Activated CD4-positive, alpha-beta T cell treated with anti-CD3 and anti-CD28 coated beads, Interleukin-2, amount 10 ng/mL, durations not matched to agents 24 days and 14 days (primary cell): ENCODE measurements at regions not wholly inside any gene's neighbourhood (a gene's known extent, or its start where the extent isn't known, plus 50 kb on each side); places are given as distances from the start of the nearest gene placed in this dataset.
"Not testable (repeated sequence)": the region's sequence is repeated elsewhere in the genome, so short reads cannot be mapped to it uniquely, and the experiment has no call there.

Experiments
- DNase-seq: peaks from one replicate; pipeline ENCODE4 v3.0.0; 2022
- H3K27ac Mint-ChIP-seq: one replicate; pipeline ENCODE4 v1.8.0; 2022; ENCODE audit warnings: mild to moderate bottlenecking, mixed read lengths
- H3K27me3 Mint-ChIP-seq: one replicate; pipeline ENCODE4 v1.8.0; 2022; ENCODE audit warnings: mixed read lengths
- H3K36me3 Mint-ChIP-seq: one replicate; pipeline ENCODE4 v1.8.0; 2022; ENCODE audit warnings: low read depth, mild to moderate bottlenecking, mixed read lengths
- H3K4me1 Mint-ChIP-seq: one replicate; pipeline ENCODE4 v1.8.0; 2021; ENCODE audit warnings: mixed read lengths
- H3K4me3 Mint-ChIP-seq: one replicate; pipeline ENCODE4 v1.8.0; 2022; ENCODE audit warnings: mild to moderate bottlenecking, moderate library complexity, mixed read lengths
- H3K9me3 Mint-ChIP-seq: one replicate; pipeline ENCODE4 v1.8.0; 2021; ENCODE audit warnings: mixed read lengths
- intact Hi-C: fragments of 100-400 bp; cut with micrococcal nuclease; formaldehyde crosslinking; loops from one replicate; pipeline ENCODE4 v1.15.1; 2023

DNA sequence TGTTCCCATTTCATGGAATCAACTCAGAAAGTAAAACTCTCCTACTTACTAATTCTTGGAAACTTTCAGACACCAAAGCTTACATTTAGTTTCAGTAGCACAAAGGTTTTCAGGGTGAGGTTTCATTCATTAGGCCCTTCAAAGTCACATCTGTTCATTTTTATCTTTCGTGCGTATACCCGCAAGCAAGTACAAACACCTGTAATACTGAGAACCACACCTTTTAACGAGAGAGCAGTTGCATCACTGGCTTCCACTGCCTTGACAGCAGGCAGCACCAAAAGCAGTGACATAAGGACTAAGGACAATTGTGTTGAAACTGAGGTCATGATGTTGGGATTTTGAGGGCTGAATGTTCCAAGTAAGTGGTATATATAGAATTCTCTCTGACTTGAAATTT is 60.5 kb downstream of the GOLGA6L22 start:
- intact Hi-C loops, H3K4me1 Mint-ChIP-seq, H3K9me3 Mint-ChIP-seq, H3K36me3 Mint-ChIP-seq, H3K27me3 Mint-ChIP-seq, H3K27ac Mint-ChIP-seq, H3K4me3 Mint-ChIP-seq: not testable (repeated sequence)
- DNase-seq, result peak; percentile 15

DNA sequence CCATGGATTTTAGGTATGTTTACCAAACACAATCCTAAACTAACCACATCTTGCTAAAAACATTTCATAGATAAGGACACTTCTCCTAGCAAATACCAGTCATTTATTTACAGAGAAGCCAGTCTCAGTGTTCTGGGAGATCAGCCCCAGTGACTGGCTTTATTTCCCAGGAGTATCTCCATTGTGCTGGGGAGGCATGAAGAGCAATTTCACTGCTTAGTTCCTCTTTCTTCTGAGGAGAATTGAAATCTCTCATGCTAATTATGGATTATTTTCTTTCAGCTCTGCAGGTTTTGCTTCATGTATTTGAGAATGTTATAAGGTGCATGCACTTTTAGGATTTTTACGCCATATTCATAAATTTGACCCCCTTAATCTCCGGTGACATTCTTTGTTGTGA is 67.8 kb downstream of the GOLGA6L22 start:
- intact Hi-C loops, H3K27me3 Mint-ChIP-seq, H3K27ac Mint-ChIP-seq, H3K9me3 Mint-ChIP-seq, H3K4me1 Mint-ChIP-seq, DNase-seq, H3K4me3 Mint-ChIP-seq, H3K36me3 Mint-ChIP-seq: not testable (repeated sequence)

DNA sequence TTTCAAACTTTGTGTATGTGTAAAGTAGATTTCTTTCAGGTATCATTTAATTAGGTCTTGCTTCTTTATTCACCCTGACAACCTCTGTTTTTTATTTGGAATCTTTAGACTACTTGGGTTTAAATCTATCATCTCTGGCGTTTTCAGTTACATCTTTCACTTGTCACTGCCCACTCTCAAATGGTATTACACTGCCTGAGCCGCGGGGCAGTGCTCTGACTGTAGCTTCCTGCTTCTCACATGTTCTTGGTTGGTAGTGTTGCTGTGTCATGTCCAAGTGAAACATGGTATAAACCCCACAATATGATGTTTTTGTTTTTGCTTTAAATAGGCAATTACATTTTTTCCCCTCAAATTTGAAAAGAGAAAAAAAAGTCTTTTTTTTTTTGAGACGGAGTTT is 68.3 kb downstream of the GOLGA6L22 start:
- not testable (repeated sequence) for DNase-seq, H3K27me3 Mint-ChIP-seq

DNA sequence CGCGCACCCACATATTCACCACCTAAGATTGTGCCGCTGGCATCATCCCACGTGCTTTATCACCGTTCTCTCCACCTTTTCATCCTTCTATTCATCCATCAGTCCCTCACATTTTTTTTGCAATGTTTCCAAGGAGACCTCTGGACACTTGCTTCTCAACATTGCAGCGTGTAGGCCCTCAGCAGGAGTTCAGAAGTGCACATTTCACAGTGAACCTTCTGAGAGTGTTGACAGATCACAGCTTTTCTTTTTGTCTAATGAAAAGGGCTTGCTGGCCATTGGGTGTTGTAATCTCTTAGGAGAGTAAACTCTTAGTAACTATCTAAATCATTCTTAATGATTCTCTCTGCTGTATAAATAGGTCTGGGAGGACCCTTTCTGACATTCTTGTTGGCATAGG is 70.5 kb downstream of the GOLGA6L22 start:
- H3K9me3 Mint-ChIP-seq, H3K27me3 Mint-ChIP-seq, H3K27ac Mint-ChIP-seq, H3K36me3 Mint-ChIP-seq, H3K4me1 Mint-ChIP-seq, intact Hi-C loops, DNase-seq, H3K4me3 Mint-ChIP-seq: not testable (repeated sequence)

More for the DNA sequence above, 68.3 kb downstream of the GOLGA6L22 start:
- H3K4me3 Mint-ChIP-seq, H3K27ac Mint-ChIP-seq, intact Hi-C loops, H3K9me3 Mint-ChIP-seq, H3K36me3 Mint-ChIP-seq, H3K4me1 Mint-ChIP-seq: not testable (repeated sequence)

- intact Hi-C loops, H3K9me3 Mint-ChIP-seq, DNase-seq, H3K4me1 Mint-ChIP-seq, H3K27ac Mint-ChIP-seq, H3K36me3 Mint-ChIP-seq, H3K4me3 Mint-ChIP-seq, H3K27me3 Mint-ChIP-seq: not testable (repeated sequence)
Observed at GRCh38 chr15:22559701-22560100, 101.0 kb downstream of the GOLGA6L22 start.

DNA sequence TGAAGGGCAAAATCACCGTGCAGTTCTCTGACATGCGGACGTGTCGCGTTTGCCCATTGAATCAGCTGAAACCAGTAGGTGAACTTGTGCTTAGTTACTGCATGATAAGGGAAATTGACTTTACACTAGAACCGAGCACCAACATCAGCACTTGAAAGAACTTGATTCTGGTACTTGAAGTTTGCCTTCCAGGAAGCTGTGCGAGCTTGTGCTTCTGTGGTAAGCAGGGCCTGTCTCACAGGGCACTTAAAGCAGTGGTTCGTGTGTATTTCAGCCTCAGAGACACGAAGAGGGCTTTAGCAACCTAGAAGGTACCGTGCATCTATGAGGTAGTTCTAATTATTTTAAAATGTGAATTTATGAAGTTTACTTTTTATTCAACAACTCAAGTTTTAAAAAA is 103.0 kb downstream of the GOLGA6L22 start:
- H3K27me3 Mint-ChIP-seq, H3K4me3 Mint-ChIP-seq, H3K4me1 Mint-ChIP-seq, intact Hi-C loops, H3K27ac Mint-ChIP-seq, H3K36me3 Mint-ChIP-seq, H3K9me3 Mint-ChIP-seq, DNase-seq: not testable (repeated sequence)

DNA sequence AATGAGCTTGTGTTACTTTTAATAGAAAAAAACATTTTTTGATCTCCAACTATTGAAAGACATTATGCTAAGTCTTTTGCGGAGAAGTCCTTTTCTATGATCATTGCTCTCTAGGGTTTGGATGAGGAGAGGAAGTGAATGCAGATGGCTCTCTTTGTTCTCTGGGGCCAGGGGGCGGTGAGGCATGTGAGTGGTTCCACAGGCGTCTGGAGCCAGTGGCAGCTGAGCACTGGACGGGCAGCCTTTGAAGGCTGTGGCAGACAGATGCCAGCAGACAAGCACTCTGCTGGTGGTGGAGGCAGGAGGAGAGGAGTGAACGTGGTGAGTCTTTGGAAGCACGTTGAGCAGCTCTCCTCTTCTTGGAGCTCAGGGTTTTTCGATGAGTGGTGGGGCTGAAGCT is 107.8 kb downstream of the GOLGA6L22 start:
- H3K27me3 Mint-ChIP-seq, H3K4me1 Mint-ChIP-seq, DNase-seq, H3K27ac Mint-ChIP-seq, H3K4me3 Mint-ChIP-seq, intact Hi-C loops, H3K36me3 Mint-ChIP-seq, H3K9me3 Mint-ChIP-seq: not testable (repeated sequence)

- DNase-seq, H3K4me1 Mint-ChIP-seq, H3K4me3 Mint-ChIP-seq, H3K27me3 Mint-ChIP-seq, intact Hi-C loops, H3K9me3 Mint-ChIP-seq, H3K27ac Mint-ChIP-seq, H3K36me3 Mint-ChIP-seq: not testable (repeated sequence)
Observed at GRCh38 chr15:22569486-22569885, 110.8 kb downstream of the GOLGA6L22 start.

- H3K9me3 Mint-ChIP-seq, H3K27ac Mint-ChIP-seq, H3K4me1 Mint-ChIP-seq, H3K4me3 Mint-ChIP-seq, H3K27me3 Mint-ChIP-seq, DNase-seq, intact Hi-C loops, H3K36me3 Mint-ChIP-seq: not testable (repeated sequence)
Observed at GRCh38 chr15:22572152-22572735, 113.5 kb downstream of the GOLGA6L22 start.

DNA sequence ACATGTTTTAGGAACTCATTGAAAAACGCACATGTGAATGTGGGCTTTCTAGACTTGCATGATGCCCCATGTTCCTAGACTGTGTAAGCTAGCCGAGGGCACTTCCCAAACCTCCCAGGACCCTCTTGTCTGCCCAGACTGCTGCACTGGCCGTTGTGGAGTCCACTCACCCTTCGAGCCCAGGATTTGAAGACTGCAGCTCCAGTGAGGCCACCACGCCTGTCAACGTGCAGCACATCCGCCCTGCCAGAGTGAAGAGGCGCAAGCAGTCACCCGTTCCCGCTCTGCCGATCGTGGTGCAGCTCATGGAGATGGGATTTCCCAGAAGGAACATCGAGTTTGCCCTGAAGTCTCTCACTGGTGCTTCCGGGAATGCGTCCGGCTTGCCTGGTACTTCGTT is 114.1 kb downstream of the GOLGA6L22 start:
- DNase-seq, H3K27me3 Mint-ChIP-seq, H3K4me3 Mint-ChIP-seq, intact Hi-C loops, H3K9me3 Mint-ChIP-seq, H3K36me3 Mint-ChIP-seq, H3K27ac Mint-ChIP-seq, H3K4me1 Mint-ChIP-seq: not testable (repeated sequence)

- intact Hi-C loops, H3K4me3 Mint-ChIP-seq, H3K27me3 Mint-ChIP-seq, H3K27ac Mint-ChIP-seq, DNase-seq, H3K4me1 Mint-ChIP-seq, H3K36me3 Mint-ChIP-seq, H3K9me3 Mint-ChIP-seq: not testable (repeated sequence)
Observed at GRCh38 chr15:22577828-22578227, 119.1 kb downstream of the GOLGA6L22 start.

- H3K36me3 Mint-ChIP-seq, H3K27me3 Mint-ChIP-seq, H3K27ac Mint-ChIP-seq, H3K9me3 Mint-ChIP-seq, H3K4me1 Mint-ChIP-seq, DNase-seq, H3K4me3 Mint-ChIP-seq, intact Hi-C loops: not testable (repeated sequence)
Observed at GRCh38 chr15:22579213-22579612, 120.5 kb downstream of the GOLGA6L22 start.

DNA sequence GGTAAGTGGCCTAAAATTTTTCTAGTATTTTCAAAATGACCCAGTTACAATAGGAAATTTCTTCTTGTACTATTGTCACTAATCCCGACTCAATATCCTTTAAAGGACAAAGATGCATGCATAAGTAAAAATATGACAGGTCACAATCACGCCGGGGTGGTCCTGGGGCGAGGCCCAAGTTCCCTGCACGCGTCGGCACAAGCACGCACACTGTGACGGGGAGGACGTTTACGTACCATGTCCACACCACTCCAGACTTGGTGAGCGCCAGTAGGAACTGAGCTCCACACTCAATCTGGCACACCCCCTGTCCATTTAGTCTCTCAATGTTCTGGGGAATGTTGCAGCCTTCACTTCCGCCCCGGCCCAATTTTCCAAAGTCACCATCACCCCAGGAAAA is 128.7 kb downstream of the GOLGA6L22 start:
- H3K27ac Mint-ChIP-seq, H3K4me1 Mint-ChIP-seq, H3K27me3 Mint-ChIP-seq, H3K36me3 Mint-ChIP-seq, intact Hi-C loops, DNase-seq, H3K4me3 Mint-ChIP-seq, H3K9me3 Mint-ChIP-seq: not testable (repeated sequence)

- not testable (repeated sequence) for H3K9me3 Mint-ChIP-seq, H3K4me1 Mint-ChIP-seq
Observed at GRCh38 chr15:22598552-22598951, 139.8 kb downstream of the GOLGA6L22 start.

DNA sequence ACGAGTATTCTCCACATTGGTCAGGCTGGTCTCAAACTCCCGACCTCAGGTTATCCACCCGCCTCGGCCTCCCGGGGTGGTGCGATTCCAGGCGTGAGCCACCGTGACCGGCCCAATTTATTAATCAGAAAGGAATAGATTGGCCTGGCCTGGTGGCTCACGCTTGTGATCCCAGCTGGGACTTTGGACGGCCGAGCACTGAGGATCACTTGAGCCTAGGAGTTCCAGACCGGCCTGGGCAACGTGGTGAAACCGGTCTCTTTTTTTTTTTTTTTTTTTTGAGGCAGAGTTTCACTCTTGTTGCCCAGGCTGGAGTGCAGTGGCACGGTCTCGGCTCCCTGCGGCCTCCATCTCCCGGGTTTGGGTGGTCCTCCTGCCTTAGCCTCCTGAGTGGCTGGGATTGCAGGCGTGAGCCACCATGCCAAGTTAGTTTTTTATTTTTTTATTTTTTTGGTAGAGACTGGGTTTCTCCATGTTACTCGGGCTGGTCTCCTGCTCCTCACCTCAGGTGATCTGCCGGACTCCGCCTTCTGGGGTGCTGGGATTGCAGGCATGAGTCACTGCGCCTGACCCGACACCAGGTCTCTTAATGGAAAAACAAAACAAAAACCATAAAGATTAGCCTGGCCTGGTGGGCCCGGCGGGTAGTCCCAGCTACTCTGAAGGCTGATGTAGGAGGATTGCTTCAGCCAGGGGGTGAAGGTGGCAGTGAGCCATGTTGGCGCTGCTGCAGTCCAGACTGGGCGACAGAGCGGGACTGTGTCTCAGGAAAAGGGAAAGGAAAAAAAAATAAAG is 141.0 kb downstream of the GOLGA6L22 start:
- H3K27ac Mint-ChIP-seq, H3K4me3 Mint-ChIP-seq, H3K4me1 Mint-ChIP-seq, DNase-seq, intact Hi-C loops, H3K9me3 Mint-ChIP-seq, H3K27me3 Mint-ChIP-seq, H3K36me3 Mint-ChIP-seq: not testable (repeated sequence)

More at GRCh38 chr15:22598552-22598951, 139.8 kb downstream of the GOLGA6L22 start:
- intact Hi-C loops, H3K27me3 Mint-ChIP-seq, H3K36me3 Mint-ChIP-seq, H3K4me3 Mint-ChIP-seq, DNase-seq, H3K27ac Mint-ChIP-seq: not testable (repeated sequence)
